HG02938 (cell line): ENCODE measurements at regions not wholly inside any gene's neighbourhood (a gene's known extent, or its start where the extent isn't known, plus 50 kb on each side); places are given as distances from the start of the nearest gene placed in this dataset.
"Not testable (repeated sequence)": the region's sequence is repeated elsewhere in the genome, so short reads cannot be mapped to it uniquely, and the experiment has no call there.

Experiments
- ATAC-seq: cut with Tn5 transposase; IDR thresholded peaks from one replicate; pipeline ENCODE4 v1.9.1; 2021; ENCODE audit warnings: mild to moderate bottlenecking, moderate library complexity; ENCODE audit not compliant: unreplicated experiment

- ATAC-seq: no peak
These were observed 94.0 kb upstream of the ABCA1 start for GRCh38 chr9:105021917-105022316.

GRCh38 chr9:105022545-105022944, 94.6 kb upstream of the ABCA1 start:
- ATAC-seq: not testable (repeated sequence)

- no peak for ATAC-seq
These were observed 95.8 kb upstream of the ABCA1 start for GRCh38 chr9:105023788-105024187.

- ATAC-seq: no peak
These were observed 96.6 kb upstream of the ABCA1 start for GRCh38 chr9:105024529-105024928.

- ATAC-seq: no peak
These were observed 98.5 kb upstream of the ABCA1 start for GRCh38 chr9:105026451-105026850.

GRCh38 chr9:105027084-105027483, 99.1 kb upstream of the ABCA1 start:
- ATAC-seq: no peak

- no peak for ATAC-seq
These were observed 102.3 kb upstream of the ABCA1 start for GRCh38 chr9:105030285-105030684.

- no peak for ATAC-seq
These were observed 109.2 kb upstream of the ABCA1 start for GRCh38 chr9:105037139-105037538.

GRCh38 chr9:105038051-105038450, 110.1 kb upstream of the ABCA1 start:
- ATAC-seq: no peak

- ATAC-seq: no peak
These were observed 111.3 kb upstream of the ABCA1 start for GRCh38 chr9:105039175-105039799.

GRCh38 chr9:105043370-105043936, 115.5 kb upstream of the ABCA1 start:
- ATAC-seq: no peak

- no peak for ATAC-seq
These were observed 116.6 kb upstream of the ABCA1 start for GRCh38 chr9:105044518-105044917.

GRCh38 chr9:105046907-105047741, 119.2 kb upstream of the ABCA1 start:
- ATAC-seq: no peak

GRCh38 chr9:105047742-105048041, 119.7 kb upstream of the ABCA1 start:
- ATAC-seq: no peak

- ATAC-seq: no peak
These were observed 120.4 kb upstream of the ABCA1 start for GRCh38 chr9:105048331-105048730.

- no peak for ATAC-seq
These were observed 122.3 kb upstream of the ABCA1 start for GRCh38 chr9:105050296-105050695.

- ATAC-seq: no peak
These were observed 123.9 kb upstream of the ABCA1 start for GRCh38 chr9:105051897-105052296.

GRCh38 chr9:105052346-105052745, 124.4 kb upstream of the ABCA1 start:
- no peak for ATAC-seq

GRCh38 chr9:105053209-105053652, 125.3 kb upstream of the ABCA1 start:
- no peak for ATAC-seq

GRCh38 chr9:105054491-105054890, 126.5 kb upstream of the ABCA1 start:
- no peak for ATAC-seq

GRCh38 chr9:105055917-105056316, 128.0 kb upstream of the ABCA1 start:
- ATAC-seq: no peak

GRCh38 chr9:105057551-105057950, 129.6 kb upstream of the ABCA1 start:
- no peak for ATAC-seq
